ENCODE measurements at regions not wholly inside any gene's neighbourhood (a gene's known extent, or its start where the extent isn't known, plus 50 kb on each side); places are given as distances from the start of the nearest gene placed in this dataset.
"Not testable (repeated sequence)": the region's sequence is repeated elsewhere in the genome, so short reads cannot be mapped to it uniquely, and the experiment has no call there.

GRCh38 chr18:56421647-56422046 lies 216.7 kb downstream of the TXNL1 start:
- Histone ChIP-seq H2AFZ (ENCODE audit: control insufficient read depth, low read depth, low read length) (no peak overlapping the region), H3K9ac (ENCODE audit: control insufficient read depth, insufficient read depth, low read length) (no peak overlapping the region), H3K4me3 (no peak overlapping the region), H3K36me3 (ENCODE audit: control insufficient read depth in 2 of 2, insufficient read depth in 2 of 2, low read length in 1 of 2) (no peaks in the 10 kb centered on the region), H3K79me2 (ENCODE audit: control insufficient read depth, insufficient read depth, low read length) (no peaks in the 10 kb centered on the region), H3K4me2 (ENCODE audit: control insufficient read depth, insufficient read depth) (no peak overlapping the region), H4K20me1 (ENCODE audit: control insufficient read depth, insufficient read depth) (no peaks in the 10 kb centered on the region), H3K27me3 (replicated peaks in 1 of 2; ENCODE audit: control insufficient read depth in 2 of 2, insufficient read depth in 2 of 2, low read length in 1 of 2) (no peaks in the 10 kb centered on the region), H3K27ac (ENCODE audit: control insufficient read depth, insufficient read depth) (no peak overlapping the region), H3K9me3 (replicated peaks; ENCODE audit: control insufficient read depth, insufficient read depth, low read length) (no peaks in the 10 kb centered on the region; the same call in 2 of the 3 replicates), H3K4me1 (ENCODE audit: control insufficient read depth, insufficient read depth, low read length) (no peaks in the 10 kb centered on the region)
- DNase-seq (ENCODE audit: low read depth, low spot score) = no peak
- ChIA-PET SMC1A (ENCODE audit: uncharacterized antibody, unreplicated experiment) (no interaction called here), CTCF (no interaction called here), RAD21 (ENCODE audit: unreplicated experiment) (no interaction called here), POLR2A (no interaction called here)
- in situ Hi-C loops (cut with MboI) = no loop called here
- 66% methylated on average over 2 of the region's 2 CpGs for WGBS (ENCODE audit: insufficient coverage, insufficient replicate concordance, low lambda C conversion rate, missing lambda C conversion rate)
- TF ChIP-seq NBN (IDR thresholded peaks at IDR 0.05) (no peak), LARP7 (IDR thresholded peaks at IDR 0.05) (no peak), POLR2AphosphoS5 (IDR thresholded peaks at IDR 0.05; ENCODE audit: low read length) (no peak), ZNF384 (IDR thresholded peaks at IDR 0.05; ENCODE audit: borderline replicate concordance, low read depth, low read length) (no peak), SMAD5 (IDR thresholded peaks at IDR 0.05; ENCODE audit: low read depth) (no peak), BCL11A (IDR thresholded peaks at IDR 0.05; ENCODE audit: low read depth, low read length) (no peak), POU2F2 (IDR thresholded peaks at IDR 0.05; ENCODE audit: borderline replicate concordance, low read depth, low read length) (no peak), TAF1 (IDR thresholded peaks at IDR 0.05; ENCODE audit: borderline replicate concordance, low read depth, low read length) (no peak), KLF5 (IDR thresholded peaks at IDR 0.05; ENCODE audit: partially characterized antibody) (no peak), IKZF1 (conservative IDR thresholded peaks at IDR 0.05) (no peak), CTCF (IDR thresholded peaks at IDR 0.05 in 2 of 3, conservative IDR thresholded peaks at IDR 0.05 in 1 of 3; ENCODE audit: control insufficient read depth in 2 of 3, extremely low read depth in 1 of 3, insufficient read depth in 1 of 3, low read depth in 3 of 3, low read length in 3 of 3) (no peak), CUX1 (IDR thresholded peaks at IDR 0.05; ENCODE audit: insufficient replicate concordance, low read depth, low read length) (no peak)
- no peak for FAIRE-seq
- no TSS peak for BruUV-seq (replicated peaks)
- intact Hi-C loops (cut with micrococcal nuclease; ENCODE audit: unreplicated experiment) = no loop called here
- no peak for ATAC-seq

GRCh38 chr18:56420868-56421267 lies 217.5 kb downstream of the TXNL1 start:
- SMC1A ChIA-PET (ENCODE audit: uncharacterized antibody, unreplicated experiment); H3K9me3 ChIP-seq (replicated peaks; ENCODE audit: control insufficient read depth, insufficient read depth, low read length); in situ Hi-C loops (cut with MboI): not testable (repeated sequence)

More at GRCh38 chr18:56420868-56421267, 217.5 kb downstream of the TXNL1 start:
- H2AFZ ChIP-seq (ENCODE audit: control insufficient read depth, low read depth, low read length); FAIRE-seq; H3K4me1 ChIP-seq (ENCODE audit: control insufficient read depth, insufficient read depth, low read length); H3K27ac ChIP-seq (ENCODE audit: control insufficient read depth, insufficient read depth); H3K9ac ChIP-seq (ENCODE audit: control insufficient read depth, insufficient read depth, low read length); H3K79me2 ChIP-seq (ENCODE audit: control insufficient read depth, insufficient read depth, low read length); H4K20me1 ChIP-seq (ENCODE audit: control insufficient read depth, insufficient read depth); ATAC-seq; H3K36me3 ChIP-seq (ENCODE audit: control insufficient read depth in 2 of 2, insufficient read depth in 2 of 2, low read length in 1 of 2); H3K4me3 ChIP-seq; intact Hi-C loops (cut with micrococcal nuclease; ENCODE audit: unreplicated experiment); BruUV-seq (replicated peaks); H3K27me3 ChIP-seq (replicated peaks in 1 of 2; ENCODE audit: control insufficient read depth in 2 of 2, insufficient read depth in 2 of 2, low read length in 1 of 2); CTCF ChIA-PET; H3K4me2 ChIP-seq (ENCODE audit: control insufficient read depth, insufficient read depth); RAD21 ChIA-PET (ENCODE audit: unreplicated experiment); POLR2A ChIA-PET; DNase-seq (ENCODE audit: low read depth, low spot score): not testable (repeated sequence)
- 56% methylated on average over 5 of the region's 5 CpGs for WGBS (ENCODE audit: insufficient coverage, insufficient replicate concordance, low lambda C conversion rate, missing lambda C conversion rate)
